NCI-H748 (cell line): ENCODE measurements at regions not wholly inside any gene's neighbourhood (a gene's known extent, or its start where the extent isn't known, plus 50 kb on each side); places are given as distances from the start of the nearest gene placed in this dataset.

Experiments
- DNase-seq: peaks from one replicate; lab custom pipeline; 2025; ENCODE audit not compliant: unreplicated experiment; lab: John Stamatoyannopoulos, UW

- DNase-seq: peak; percentile 14
These were observed 219.2 kb downstream of the C6orf118 start for GRCh38 chr6:165090242-165090641.

GRCh38 chr6:165086814-165087213, 222.6 kb downstream of the C6orf118 start:
- DNase-seq: no peak

- no peak for DNase-seq
These were observed 226.8 kb downstream of the C6orf118 start for GRCh38 chr6:165082636-165083035.

GRCh38 chr6:165081944-165082532, 227.4 kb downstream of the C6orf118 start:
- no peak for DNase-seq

- DNase-seq: no peak
These were observed 231.5 kb downstream of the C6orf118 start for GRCh38 chr6:165077876-165078275.

GRCh38 chr6:165071906-165072305, 237.5 kb downstream of the C6orf118 start:
- DNase-seq: no peak

GRCh38 chr6:165060720-165061119, 248.7 kb downstream of the C6orf118 start:
- DNase-seq: no peak

- DNase-seq: no peak
These were observed 250.4 kb downstream of the C6orf118 start for GRCh38 chr6:165059032-165059431.

- no peak for DNase-seq
These were observed 253.1 kb downstream of the C6orf118 start for GRCh38 chr6:165056292-165056691.

- DNase-seq: peak; percentile 4
These were observed 254.2 kb downstream of the C6orf118 start for GRCh38 chr6:165055231-165055630.

GRCh38 chr6:165052561-165053480, 256.6 kb downstream of the C6orf118 start:
- no peak for DNase-seq

GRCh38 chr6:165049362-165049761, 260.0 kb downstream of the C6orf118 start:
- peak; percentile 76 for DNase-seq

GRCh38 chr6:165047952-165048351, 261.5 kb downstream of the C6orf118 start:
- DNase-seq: no peak

- DNase-seq: no peak
These were observed 263.8 kb downstream of the C6orf118 start for GRCh38 chr6:165045631-165046030.

- DNase-seq: peak; percentile 30
These were observed 266.5 kb downstream of the C6orf118 start for GRCh38 chr6:165042912-165043311.

GRCh38 chr6:165040440-165040839, 269.0 kb downstream of the C6orf118 start:
- DNase-seq: no peak

GRCh38 chr6:165034271-165034741, 275.1 kb downstream of the C6orf118 start:
- DNase-seq: peak; percentile 8

- no peak for DNase-seq
These were observed 277.9 kb downstream of the C6orf118 start for GRCh38 chr6:165031502-165031901.

- DNase-seq: no peak
These were observed 284.4 kb downstream of the C6orf118 start for GRCh38 chr6:165025040-165025439.

GRCh38 chr6:165019681-165020080, 289.7 kb downstream of the C6orf118 start:
- DNase-seq: no peak

- no peak for DNase-seq
These were observed 293.7 kb downstream of the C6orf118 start for GRCh38 chr6:165015676-165016075.

GRCh38 chr6:165013701-165014100, 295.7 kb downstream of the C6orf118 start:
- DNase-seq: no peak
